ENCODE measurements at regions not wholly inside any gene's neighbourhood (a gene's known extent, or its start where the extent isn't known, plus 50 kb on each side); places are given as distances from the start of the nearest gene placed in this dataset.

- Histone ChIP-seq H3K9ac (ENCODE audit: low read depth in 1 of 2, low read length in 2 of 2) (no peak overlapping the region), H3K4me1 (ENCODE audit: control insufficient read depth in 4 of 4, insufficient read depth in 4 of 4, low read length in 3 of 4) (no peaks in the 10 kb centered on the region), H3K36me3 (ENCODE audit: control insufficient read depth in 4 of 4, insufficient read depth in 3 of 4, low read depth in 1 of 4, low read length in 3 of 4) (no peaks in the 10 kb centered on the region), H3K9me3 (ENCODE audit: control insufficient read depth in 4 of 4, low read length in 3 of 4) (no peaks in the 10 kb centered on the region), H3K4me3 (ENCODE audit: low read depth in 1 of 3, low read length in 3 of 3) (no peak overlapping the region), H3K27ac (ENCODE audit: low read depth in 1 of 2, low read length in 2 of 2) (no peak overlapping the region), H3K27me3 (ENCODE audit: control insufficient read depth in 4 of 4, insufficient read depth in 4 of 4, low read length in 3 of 4) (no peaks in the 10 kb centered on the region)
- TF ChIP-seq HNF4A (conservative IDR thresholded peaks at IDR 0.05): no peak
- TF ChIP-seq RAD21 (IDR thresholded peaks at IDR 0.05): no peak
- TF ChIP-seq HNF4G (IDR thresholded peaks at IDR 0.05): no peak
- TF ChIP-seq JUND (IDR thresholded peaks at IDR 0.05): no peak
- no peak for TF ChIP-seq YY1 (IDR thresholded peaks at IDR 0.05)
- DNase-seq (ENCODE audit: low spot score): no peak
- 63% methylated on average over 2 of the region's 2 CpGs for WGBS
Observed at GRCh38 chr6:62980093-62980492, 231.2 kb upstream of the FKBP1C start.

GRCh38 chr6:62980724-62981123 lies 230.5 kb upstream of the FKBP1C start:
- DNase-seq (ENCODE audit: low spot score): no peak
- Histone ChIP-seq H3K36me3 (ENCODE audit: control insufficient read depth in 4 of 4, insufficient read depth in 3 of 4, low read depth in 1 of 4, low read length in 3 of 4) (no peaks in the 10 kb centered on the region), H3K27me3 (ENCODE audit: control insufficient read depth in 4 of 4, insufficient read depth in 4 of 4, low read length in 3 of 4) (no peaks in the 10 kb centered on the region), H3K4me3 (ENCODE audit: low read depth in 1 of 3, low read length in 3 of 3) (no peak overlapping the region), H3K4me1 (ENCODE audit: control insufficient read depth in 4 of 4, insufficient read depth in 4 of 4, low read length in 3 of 4) (no peaks in the 10 kb centered on the region), H3K9ac (ENCODE audit: low read depth in 1 of 2, low read length in 2 of 2) (no peak overlapping the region), H3K9me3 (ENCODE audit: control insufficient read depth in 4 of 4, low read length in 3 of 4) (no peaks in the 10 kb centered on the region), H3K27ac (ENCODE audit: low read depth in 1 of 2, low read length in 2 of 2) (no peak overlapping the region)
- TF ChIP-seq JUND (IDR thresholded peaks at IDR 0.05) (no peak), HNF4A (conservative IDR thresholded peaks at IDR 0.05) (no peak), FOXA1 (IDR thresholded peaks at IDR 0.05) (no peak), GABPA (IDR thresholded peaks at IDR 0.05 in 1 of 2, conservative IDR thresholded peaks at IDR 0.05 in 1 of 2) (no peak), MAX (IDR thresholded peaks at IDR 0.05) (no peak), YY1 (IDR thresholded peaks at IDR 0.05) (no peak), TAF1 (conservative IDR thresholded peaks at IDR 0.05) (no peak), ATF3 (IDR thresholded peaks at IDR 0.05) (no peak), RXRA (IDR thresholded peaks at IDR 0.05) (no peak), CTCF (IDR thresholded peaks at IDR 0.05; ENCODE audit: low read depth, low read length, missing input control) (no peak), FOXA2 (IDR thresholded peaks at IDR 0.05) (no peak), HNF4G (IDR thresholded peaks at IDR 0.05) (no peak), NR2F2 (IDR thresholded peaks at IDR 0.05) (no peak), SP1 (IDR thresholded peaks at IDR 0.05) (no peak), RAD21 (IDR thresholded peaks at IDR 0.05) (no peak), REST (IDR thresholded peaks at IDR 0.05) (no peak)
